Gastroesophageal sphincter (tissue), 3 donors: ENCODE measurements at regions not wholly inside any gene's neighbourhood (a gene's known extent, or its start where the extent isn't known, plus 50 kb on each side); places are given as distances from the start of the nearest gene placed in this dataset.

Source experiments
- POLR2A ChIP-seq, 2 donors: fragments of 450-650 bp; IDR thresholded peaks; one replicate each; pipeline ENCODE4 v1.6.1; 2017; ENCODE audit warnings: antibody characterized with exemption in 2 of 2, mild to moderate bottlenecking in 2 of 2, moderate library complexity in 1 of 2
- POLR2AphosphoS5 ChIP-seq: sonication (generic); formaldehyde crosslinking; IDR thresholded peaks from one replicate; pipeline ENCODE4 v1.6.1; 2017; ENCODE audit warnings: antibody characterized with exemption
- TF ChIP-seq, protein P1 (sequence below), 4 experiments: fragments of 200-600 bp in 2 of 4; fragments of 450-650 bp in 2 of 4; sonication (generic) in 1 of 4; IDR thresholded peaks; one replicate each; pipeline ENCODE4 v1.5.1; 2017 to 2019; ENCODE audit warnings: antibody characterized with exemption in 4 of 4, mild to moderate bottlenecking in 2 of 4, moderate library complexity in 2 of 4

DNA sequence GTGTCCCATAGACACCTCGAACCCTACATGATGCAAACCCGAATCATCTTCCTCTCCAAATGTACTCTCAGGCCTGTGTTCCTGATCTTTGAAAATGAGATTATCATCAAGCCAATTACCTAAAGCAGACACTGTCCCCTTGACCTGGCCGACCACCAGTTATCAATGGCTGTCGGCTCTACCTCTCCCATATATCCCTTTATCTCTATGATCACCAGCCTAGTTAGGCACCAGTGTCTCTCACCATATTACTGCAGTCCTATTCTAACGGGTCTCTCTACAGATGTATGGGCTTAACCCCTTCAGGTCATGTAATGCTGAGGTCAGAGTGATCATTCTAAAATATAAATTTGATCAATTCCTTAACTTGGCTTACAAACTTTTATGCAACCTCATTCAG is 234.9 kb upstream of the MARCKS start:
- no peak for TF ChIP-seq POLR2AphosphoS5
- TF ChIP-seq, protein P1, sequence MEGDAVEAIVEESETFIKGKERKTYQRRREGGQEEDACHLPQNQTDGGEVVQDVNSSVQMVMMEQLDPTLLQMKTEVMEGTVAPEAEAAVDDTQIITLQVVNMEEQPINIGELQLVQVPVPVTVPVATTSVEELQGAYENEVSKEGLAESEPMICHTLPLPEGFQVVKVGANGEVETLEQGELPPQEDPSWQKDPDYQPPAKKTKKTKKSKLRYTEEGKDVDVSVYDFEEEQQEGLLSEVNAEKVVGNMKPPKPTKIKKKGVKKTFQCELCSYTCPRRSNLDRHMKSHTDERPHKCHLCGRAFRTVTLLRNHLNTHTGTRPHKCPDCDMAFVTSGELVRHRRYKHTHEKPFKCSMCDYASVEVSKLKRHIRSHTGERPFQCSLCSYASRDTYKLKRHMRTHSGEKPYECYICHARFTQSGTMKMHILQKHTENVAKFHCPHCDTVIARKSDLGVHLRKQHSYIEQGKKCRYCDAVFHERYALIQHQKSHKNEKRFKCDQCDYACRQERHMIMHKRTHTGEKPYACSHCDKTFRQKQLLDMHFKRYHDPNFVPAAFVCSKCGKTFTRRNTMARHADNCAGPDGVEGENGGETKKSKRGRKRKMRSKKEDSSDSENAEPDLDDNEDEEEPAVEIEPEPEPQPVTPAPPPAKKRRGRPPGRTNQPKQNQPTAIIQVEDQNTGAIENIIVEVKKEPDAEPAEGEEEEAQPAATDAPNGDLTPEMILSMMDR (IDR thresholded peaks at IDR 0.05): no peak
- no peak for TF ChIP-seq POLR2A (IDR thresholded peaks at IDR 0.05)
